Activated CD4-positive, alpha-beta T cell treated with anti-CD3 and anti-CD28 coated beads, Interleukin-2, amount 50 U/mL, for 24 hours (primary cell): ENCODE measurements at regions not wholly inside any gene's neighbourhood (a gene's known extent, or its start where the extent isn't known, plus 50 kb on each side); places are given as distances from the start of the nearest gene placed in this dataset.

ENCODE experiments used
- DNase-seq, 2 donors: peaks; one replicate each; pipeline ENCODE4 v3.0.0-alpha.2; 2020; ENCODE audit warnings: low read depth in 1 of 2, low spot score in 1 of 2

DNA sequence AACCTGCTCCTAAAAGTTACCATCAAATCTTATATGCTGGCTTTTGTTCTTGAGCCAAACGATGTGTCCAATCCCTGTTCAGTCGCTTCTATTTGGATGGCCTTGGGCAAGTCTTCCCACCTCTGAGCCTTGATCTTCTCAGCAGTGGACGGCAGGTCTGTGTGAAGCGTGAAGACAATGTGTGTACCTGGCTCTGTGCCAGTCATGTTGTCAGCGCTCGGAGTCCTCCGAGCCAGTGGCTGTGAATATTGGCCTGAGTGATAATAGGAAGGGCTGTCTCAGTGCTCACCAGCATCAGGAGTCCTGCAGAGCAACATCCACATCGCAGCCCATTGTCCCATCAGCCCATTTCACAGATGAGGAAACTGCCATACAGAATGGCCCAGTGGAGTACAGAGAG, 219.0 kb downstream of the CDC5L start:
- DNase-seq: no peak

- DNase-seq: no peak
Observed at GRCh38 chr6:44606976-44607375, 219.5 kb downstream of the CDC5L start.

DNA sequence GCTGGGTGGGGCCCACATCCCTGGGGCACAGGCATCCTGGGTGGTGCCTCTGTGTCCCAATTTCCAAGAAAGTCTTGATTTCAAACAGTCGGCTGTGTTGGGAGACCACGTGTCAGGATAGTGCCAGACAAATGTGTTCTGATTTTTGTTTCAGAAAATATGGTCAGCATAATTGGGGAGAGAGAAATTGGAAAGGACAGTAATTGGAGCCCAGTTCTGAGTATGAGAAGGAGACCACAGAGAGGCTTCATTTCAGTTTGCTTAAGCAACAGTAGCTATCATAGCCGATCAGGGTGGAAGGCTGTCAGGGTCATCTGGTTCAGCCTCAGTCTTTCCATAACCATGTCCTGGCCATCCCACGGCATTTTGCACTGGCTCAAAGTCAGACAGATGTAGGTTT, 220.7 kb downstream of the CDC5L start:
- no peak for DNase-seq

DNA sequence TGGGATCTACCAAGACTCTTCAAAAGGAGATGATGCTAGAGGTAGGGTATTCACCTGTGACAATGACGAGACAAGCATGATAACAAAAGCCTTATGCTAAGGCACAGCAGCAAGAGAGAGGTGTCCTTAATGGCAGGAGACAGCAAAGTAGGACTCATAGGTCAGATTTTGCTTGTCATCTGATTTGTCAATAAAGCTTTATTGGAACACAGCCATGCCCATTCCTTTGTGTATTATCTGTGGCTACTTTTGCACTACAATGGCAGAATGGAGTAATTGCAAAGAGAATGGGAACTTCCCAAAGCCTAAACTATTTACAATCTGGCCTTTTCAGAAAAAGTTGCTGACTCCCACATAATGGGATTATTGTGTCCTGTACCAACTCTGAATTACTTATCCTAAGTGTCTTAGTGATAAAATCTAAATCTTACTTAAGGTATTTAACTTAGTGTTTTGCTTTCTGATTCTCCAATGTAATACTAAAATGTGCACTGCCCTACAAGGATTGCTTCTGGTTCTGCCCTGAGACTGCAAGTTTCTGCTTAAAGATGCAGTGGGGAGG, 221.6 kb downstream of the CDC5L start:
- no peak for DNase-seq

DNA sequence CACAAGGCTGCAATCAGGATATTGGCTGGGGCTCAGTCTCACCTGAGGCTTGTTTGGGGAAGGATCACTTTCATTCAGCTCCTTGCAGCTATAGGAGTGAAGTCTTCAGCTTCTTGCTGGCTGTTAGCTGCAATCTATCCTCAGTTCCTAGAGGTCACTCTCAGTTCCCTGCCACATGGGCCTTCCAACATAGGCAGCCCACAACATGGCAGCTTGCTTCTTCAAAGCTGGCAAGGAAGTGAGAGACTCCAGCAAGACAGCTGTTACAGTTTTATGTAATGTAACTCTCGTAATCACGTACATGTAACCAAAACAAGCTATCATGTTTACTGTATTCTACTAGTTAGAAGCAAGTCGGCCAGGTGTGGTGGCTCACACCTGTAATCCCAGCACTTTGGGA, 226.9 kb downstream of the CDC5L start:
- DNase-seq: no peak

DNA sequence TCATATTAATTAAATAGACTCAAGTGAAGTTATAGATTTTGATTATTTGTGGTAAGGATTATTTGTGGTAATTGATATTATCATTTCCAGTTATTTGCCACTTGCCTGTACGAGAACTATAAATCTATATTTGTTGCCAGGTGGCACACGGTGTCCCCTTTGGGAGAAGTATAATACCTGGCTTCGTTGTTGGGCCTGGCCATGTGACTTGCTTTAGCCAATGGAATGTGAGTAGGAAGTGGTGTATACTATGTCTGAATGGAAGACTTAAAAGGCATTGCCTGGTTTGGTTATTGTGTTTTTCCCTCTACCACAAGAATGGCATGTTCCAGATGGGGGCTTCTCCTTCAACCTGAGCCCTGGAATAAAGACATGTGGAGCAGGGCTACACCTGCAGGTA, 228.1 kb downstream of the CDC5L start:
- no peak for DNase-seq

DNA sequence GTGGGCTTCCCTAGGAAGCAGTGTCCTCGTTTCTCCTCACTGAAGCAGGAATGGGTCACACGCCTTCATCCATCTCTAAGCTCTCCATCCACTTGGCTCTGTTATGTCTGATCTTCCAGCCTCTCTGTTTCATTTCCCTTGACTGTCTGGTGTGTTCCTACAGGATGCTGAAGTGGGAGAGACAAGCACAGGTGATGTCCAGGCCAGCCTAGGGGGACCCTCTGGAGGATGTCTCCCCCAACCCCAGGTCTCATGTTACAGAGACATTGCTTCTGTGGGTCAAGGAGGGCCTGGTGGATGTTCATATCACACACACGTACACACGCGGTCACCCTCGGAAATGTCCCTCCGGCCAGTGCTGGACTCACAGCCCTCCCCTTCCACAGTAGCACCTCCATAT, 229.9 kb downstream of the CDC5L start:
- DNase-seq: no peak

DNA sequence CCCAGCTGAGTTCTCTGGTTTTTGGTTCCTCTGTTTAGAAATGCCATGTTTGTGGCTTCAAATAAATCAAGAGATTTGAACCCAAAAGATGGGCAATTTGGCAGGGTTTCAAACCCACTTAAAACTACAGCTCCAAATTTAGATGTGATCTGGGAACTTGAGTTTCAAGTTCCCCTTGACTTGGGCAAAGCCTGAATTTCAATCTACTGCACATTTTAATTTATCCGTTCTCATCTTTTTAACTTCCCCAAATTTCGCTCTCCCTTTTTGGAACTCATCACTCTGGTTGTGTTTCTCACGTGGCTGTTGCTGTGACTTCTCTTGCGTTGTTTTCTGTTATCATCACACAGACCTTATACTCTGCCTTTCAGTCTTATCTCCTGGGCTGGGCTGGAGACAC, 230.9 kb downstream of the CDC5L start:
- no peak for DNase-seq

DNA sequence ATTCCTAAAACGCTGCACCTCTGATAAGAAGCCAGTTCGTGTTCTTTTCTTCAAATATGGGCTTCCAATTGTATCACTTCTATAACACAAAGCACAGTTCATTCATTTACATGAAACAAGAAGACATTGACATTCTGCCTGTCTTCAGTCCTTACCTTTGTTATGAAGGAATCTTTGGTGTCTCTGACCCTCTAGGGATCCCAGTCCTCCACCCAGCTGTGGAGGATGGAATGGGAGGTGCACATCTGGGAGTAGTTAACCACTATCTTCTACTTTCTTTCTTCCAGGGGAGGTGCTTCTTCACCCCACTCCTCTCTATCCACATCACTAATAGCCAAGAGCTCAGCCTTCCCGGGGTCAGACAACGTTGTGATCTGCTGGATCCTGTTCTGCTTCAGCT, 233.4 kb downstream of the CDC5L start:
- no peak for DNase-seq

DNA sequence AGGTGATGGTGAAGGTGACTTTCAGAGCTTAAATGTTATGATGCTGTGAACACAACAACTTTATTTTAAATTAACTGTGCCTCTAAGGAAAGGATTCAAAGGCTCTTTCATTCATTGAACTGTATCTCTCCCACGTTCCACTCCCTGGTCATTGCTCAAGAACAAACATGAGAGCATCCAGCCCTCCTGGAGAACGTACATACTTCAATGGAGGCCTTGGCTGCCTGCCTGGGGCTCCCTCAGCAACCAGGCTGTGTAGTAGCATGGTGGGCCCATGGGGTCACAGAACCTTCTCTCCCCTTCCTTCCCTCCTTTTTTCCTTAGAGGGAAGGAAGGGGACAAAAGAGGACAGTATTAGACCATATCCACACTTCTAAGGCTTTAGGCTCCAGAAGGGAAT, 234.3 kb downstream of the CDC5L start:
- DNase-seq: no peak

DNA sequence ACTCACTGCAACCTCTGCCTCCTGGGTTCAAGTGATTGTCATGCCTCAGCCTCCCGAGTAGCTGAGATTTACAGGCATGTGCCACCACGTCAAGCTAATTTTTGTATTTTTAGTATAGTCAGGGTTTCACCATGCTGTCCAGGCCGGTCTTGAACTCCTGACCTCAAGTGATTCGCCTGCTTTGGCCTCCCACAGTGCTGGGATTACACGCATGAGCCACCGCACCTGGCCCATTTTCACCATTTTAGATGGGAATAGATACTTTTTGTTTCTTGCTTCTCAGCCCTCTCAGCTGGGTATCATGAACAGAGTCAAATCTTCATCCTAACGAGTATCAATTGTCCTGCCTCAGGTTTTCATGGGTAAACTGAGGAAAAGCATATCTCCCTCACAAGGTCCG, 235.0 kb downstream of the CDC5L start:
- no peak for DNase-seq

- no peak for DNase-seq
Observed at GRCh38 chr6:44622956-44623355, 235.4 kb downstream of the CDC5L start.

DNA sequence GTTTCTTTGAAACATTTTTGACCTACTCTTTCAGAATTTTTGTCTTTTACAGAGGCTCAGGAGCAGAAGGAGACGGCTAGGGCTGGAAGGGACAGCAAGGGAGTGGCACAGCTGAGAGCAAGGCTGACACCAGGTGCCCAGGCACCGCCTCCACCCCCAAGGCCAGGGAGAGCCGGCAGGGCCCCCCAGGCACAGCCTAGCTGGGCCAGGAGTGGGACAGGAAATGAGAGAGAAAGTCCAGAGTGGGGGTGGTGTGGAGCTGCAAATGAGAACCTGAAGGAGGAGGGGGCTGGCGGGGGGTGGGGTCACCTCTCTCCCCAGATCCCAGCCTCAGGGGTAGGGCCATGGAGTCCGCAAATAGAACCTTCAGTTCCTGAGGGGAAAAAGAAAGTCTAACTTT, 236.7 kb downstream of the CDC5L start:
- no peak for DNase-seq

DNA sequence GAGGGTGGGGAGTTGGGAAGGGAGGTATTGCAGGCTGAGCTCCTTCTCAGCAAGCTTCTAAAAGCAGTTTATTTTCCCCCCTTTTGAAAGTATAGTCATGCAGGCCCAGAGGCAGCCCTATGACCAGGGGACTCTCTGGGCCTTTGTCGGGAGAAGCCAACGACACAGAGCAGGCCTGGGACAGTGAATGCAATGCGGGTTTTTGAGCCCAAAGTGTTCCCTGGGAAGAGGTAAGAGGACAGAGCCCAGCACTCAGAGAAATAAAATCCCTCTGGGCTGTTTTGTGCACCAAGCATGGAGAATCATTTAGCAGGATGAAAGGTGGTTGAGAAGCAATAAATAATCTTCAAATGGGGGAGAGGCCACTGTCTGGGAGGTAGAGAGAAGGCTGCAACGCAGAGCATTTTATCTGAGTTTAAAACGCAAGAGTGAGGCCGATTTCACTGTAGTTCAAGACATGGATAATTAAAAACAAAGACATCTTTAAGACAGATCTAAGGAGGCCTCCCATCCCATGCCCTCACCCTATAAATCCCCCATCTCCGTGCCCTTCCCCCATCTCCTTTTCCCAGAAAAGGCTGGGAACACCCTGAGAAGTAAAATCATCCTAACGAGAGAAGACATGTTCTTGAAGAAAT, 237.5 kb downstream of the CDC5L start:
- no peak for DNase-seq

- no peak for DNase-seq
Observed at GRCh38 chr6:44625996-44626395, 238.5 kb downstream of the CDC5L start.

GRCh38 chr6:44626616-44627015, 239.1 kb downstream of the CDC5L start:
- no peak for DNase-seq

- no peak for DNase-seq
Observed at GRCh38 chr6:44627091-44627882, 239.8 kb downstream of the CDC5L start.

DNA sequence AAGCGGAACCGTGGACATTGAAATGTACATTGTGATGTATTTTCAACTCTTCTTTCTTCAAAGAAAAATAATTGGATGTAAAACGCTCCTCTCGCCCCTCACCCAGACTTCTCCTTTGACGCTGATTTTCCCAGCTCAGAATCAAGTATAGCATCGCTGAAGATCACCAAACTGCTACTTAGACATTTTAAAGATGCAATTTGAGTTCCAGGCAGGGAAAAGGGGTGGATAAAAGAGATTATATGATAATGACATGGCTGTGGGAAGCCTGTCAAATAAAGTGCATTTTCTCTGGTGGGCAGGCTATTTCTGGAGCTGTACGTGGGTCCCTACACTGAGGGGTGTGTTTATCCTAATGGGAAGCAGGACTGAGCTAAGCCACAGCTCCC, 240.4 kb downstream of the CDC5L start:
- DNase-seq: no peak

DNA sequence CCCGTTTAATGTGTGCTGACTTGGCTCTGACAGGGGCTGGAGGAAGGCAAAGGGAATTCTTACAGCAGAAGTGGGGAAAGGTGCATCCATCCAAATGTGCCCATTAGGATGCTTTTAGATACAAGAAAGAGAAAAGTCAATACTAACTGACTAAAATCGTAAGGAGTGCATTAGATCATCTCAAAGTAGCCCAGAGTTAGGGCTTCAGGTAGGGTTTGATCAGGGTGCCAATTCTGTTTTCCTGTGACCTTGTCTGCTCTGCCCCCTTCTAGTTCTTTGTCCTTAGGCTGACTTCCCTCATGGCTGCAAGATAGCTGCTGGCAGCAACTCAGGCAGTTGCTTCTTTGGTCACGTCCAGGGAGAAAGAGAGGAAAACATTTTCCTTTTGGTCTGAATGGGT, 240.8 kb downstream of the CDC5L start:
- DNase-seq: no peak

DNA sequence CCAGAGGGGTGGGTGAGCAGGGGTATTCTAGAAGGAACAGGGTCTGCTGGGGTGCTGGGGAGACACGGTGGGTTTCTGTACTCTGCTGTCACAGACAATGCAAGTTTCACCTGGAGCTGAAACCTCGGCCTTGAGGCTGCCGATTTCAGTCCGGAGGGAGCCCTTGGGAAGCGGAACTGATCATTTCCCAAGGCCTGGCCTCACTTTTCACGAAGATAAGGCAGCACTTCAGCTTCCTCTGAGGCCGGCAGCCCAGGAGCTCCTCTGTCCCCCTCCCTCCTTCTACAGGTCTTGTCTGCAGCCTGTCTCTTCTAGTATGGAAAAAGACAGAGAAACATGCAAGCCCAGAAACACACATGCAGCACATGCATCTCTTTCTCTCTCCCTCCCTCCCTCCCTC, 242.1 kb downstream of the CDC5L start:
- no peak for DNase-seq

DNA sequence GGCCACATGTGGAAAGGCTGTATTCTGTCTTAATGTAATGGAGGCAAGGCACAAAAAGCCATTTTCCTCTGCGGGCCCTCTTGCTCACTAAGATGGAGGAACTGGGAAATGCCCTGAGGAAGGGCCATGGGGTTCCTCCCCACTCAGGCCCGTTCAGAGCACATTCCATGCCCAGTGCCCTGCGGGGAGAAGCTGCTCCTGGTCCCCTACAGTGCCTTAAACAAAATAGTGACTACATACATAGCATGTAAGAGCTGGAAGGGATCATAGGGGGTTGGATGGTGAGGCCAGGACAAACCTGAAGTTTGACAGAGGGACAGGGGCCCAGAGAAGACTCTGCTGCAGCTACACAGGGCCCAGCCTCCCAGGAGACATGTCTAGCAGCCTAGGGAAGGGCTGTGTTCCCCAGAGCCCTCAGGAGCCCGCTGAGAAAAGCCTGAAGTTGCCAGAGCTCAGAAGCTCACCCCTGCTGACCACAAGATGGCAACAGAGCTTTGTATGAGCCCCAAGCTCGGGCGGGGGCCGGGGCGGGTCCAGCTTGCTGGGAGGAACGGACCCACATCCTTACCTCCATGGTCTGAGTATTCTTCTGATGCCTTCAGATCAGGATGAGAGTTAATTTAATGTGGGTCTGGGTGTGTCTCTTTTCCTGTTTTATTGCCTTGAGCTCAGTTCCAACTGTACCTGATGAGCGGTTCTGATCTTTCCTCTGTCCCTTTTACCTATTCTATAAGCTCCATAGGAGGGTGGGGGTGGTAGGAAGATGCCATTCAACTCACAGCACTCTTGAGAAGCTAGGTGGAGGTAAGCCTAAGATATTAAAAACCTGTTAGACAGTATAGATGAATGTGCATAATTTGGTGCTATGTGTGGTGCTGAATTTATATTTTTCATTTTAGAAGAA, 242.9 kb downstream of the CDC5L start:
- DNase-seq: peak in 1 of 2 donors; percentile 7

DNA sequence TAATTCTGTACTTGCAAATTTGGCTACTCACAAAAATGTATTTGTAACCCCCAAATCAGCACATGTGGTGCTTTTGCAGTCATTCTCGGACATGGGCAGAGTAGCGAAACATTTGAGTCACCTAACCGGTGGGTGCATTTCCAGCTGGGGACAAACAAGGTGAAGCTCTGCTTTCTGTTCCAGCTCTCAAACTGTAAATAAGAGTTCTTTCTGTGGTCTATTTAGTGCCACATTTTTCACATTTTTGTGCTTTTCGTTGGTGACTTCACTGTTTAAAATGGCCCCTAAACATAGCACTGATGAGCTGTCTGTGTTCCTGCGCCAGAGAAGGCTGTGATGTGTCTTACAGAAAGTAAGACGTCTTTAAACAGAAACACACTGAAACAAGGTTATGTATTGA, 244.5 kb downstream of the CDC5L start:
- no peak for DNase-seq
